Epithelial cell of esophagus (primary cell): ENCODE measurements at regions not wholly inside any gene's neighbourhood (a gene's known extent, or its start where the extent isn't known, plus 50 kb on each side); places are given as distances from the start of the nearest gene placed in this dataset.

Experiments
- DNase-seq: peaks from one replicate; pipeline ENCODE4 v3.0.0; 2010; ENCODE audit warnings: low read depth
- H3K4me3 ChIP-seq: 2 replicates; pipeline ENCODE4 v1.5.1; 2011; ENCODE audit warnings: mild to moderate bottlenecking, low read length, control low read depth
- TF ChIP-seq, protein P1 (sequence below): IDR thresholded peaks from 2 replicates; pipeline ENCODE4 v1.5.1; 2011; ENCODE audit warnings: low read depth, mild to moderate bottlenecking, low read length, control low read depth, inconsistent platforms; ENCODE audit not compliant: insufficient read depth; ENCODE audit errors: missing control alignments

DNA sequence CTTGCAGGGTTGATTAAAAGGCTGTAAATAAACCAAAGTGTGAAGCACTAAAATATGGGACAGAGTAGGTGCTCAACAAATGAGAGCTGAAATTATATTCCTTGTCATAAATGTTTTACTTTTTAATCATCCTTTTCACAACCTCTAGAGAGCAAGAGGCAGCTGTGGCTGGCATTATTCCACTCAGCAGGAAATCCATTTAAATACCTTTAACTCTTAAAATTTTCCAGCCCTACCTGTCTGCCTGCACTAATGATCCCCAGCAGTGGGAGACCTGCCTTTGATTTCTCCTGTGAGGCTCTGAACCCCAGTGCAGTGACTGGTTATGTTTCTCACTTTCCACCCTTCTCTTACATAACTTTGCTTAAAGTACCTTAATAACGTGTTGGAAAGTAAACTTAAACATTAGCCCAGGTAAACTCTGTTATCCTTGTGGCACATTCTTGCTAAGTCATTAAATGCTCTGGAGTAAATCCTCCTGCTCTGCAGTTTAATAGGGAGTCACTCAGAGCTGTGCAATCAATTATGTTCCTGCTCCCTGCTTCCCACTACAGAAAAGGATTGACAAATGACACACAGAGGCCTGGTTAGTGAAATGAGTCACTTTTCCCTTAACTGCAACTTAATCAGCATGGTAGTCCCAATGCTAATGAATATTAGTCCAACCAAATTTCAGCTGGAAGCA, 755.7 kb upstream of the USP15 start:
- peak; percentile 53 for DNase-seq
- H3K4me3 ChIP-seq: no peak overlapping the region
- TF ChIP-seq, protein P1, sequence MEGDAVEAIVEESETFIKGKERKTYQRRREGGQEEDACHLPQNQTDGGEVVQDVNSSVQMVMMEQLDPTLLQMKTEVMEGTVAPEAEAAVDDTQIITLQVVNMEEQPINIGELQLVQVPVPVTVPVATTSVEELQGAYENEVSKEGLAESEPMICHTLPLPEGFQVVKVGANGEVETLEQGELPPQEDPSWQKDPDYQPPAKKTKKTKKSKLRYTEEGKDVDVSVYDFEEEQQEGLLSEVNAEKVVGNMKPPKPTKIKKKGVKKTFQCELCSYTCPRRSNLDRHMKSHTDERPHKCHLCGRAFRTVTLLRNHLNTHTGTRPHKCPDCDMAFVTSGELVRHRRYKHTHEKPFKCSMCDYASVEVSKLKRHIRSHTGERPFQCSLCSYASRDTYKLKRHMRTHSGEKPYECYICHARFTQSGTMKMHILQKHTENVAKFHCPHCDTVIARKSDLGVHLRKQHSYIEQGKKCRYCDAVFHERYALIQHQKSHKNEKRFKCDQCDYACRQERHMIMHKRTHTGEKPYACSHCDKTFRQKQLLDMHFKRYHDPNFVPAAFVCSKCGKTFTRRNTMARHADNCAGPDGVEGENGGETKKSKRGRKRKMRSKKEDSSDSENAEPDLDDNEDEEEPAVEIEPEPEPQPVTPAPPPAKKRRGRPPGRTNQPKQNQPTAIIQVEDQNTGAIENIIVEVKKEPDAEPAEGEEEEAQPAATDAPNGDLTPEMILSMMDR: no peak

- TF ChIP-seq, protein P1: no peak
- DNase-seq: no peak
- H3K4me3 ChIP-seq: no peak overlapping the region
These were observed 746.7 kb upstream of the USP15 start for GRCh38 chr12:61513499-61513898.

DNA sequence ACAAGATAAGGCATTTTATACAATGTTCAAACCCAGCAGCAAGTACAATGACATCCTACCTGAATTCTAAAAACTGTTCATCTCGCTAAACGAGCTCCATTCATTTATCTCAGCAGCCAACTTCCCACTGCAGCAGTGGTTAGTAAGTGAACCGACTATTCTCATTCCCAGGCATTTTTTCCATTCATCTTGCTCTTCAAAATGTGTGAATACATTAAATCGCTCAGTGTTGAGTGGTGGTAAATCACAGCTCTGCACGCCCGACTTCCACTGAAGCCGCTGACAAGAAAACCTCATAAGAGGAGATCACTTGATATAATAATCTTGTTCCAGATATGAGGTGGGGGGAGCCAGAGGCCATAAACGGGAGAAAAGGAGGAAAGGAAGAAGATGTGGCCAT, 746.2 kb upstream of the USP15 start:
- TF ChIP-seq, protein P1: no peak
- no peak for DNase-seq
- H3K4me3 ChIP-seq: no peak overlapping the region

- TF ChIP-seq, protein P1: no peak
- no peak overlapping the region for H3K4me3 ChIP-seq
- DNase-seq: no peak
These were observed 738.9 kb upstream of the USP15 start for GRCh38 chr12:61521258-61521657.

DNA sequence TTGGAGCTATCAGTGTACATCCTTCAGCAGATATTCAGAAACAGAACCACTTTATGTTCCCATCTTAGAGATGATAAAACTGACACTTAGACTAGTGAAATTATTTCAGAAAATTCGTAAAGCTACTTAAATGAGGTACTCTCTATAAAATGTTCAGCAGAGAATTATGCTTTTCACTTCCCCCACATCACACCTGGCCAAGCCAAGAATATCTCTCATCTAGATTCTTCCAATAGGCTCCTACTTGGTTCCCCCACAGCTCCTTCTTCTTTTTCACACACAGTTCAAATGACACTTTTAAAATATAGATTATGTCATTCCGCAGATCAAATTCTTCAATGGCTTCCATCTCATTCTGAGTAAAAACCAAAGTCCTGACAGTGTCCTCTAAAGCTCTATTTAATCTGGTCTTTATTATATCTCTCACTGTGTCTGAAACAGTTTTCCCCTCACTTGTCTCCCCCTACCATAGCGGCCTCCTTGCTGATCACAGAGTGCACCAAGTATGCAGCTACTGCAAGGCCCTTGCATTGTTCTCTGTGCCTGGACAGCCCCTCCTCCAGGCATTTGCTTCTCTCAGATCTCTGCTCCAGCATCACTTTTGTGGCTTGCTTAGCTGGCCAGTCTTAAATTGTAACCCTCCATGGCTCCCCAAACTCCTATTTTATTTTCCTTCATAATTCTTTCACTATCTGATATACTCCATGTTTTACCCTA, 736.8 kb upstream of the USP15 start:
- TF ChIP-seq, protein P1: no peak
- DNase-seq: no peak
- no peak overlapping the region for H3K4me3 ChIP-seq

GRCh38 chr12:61524851-61525250, 735.4 kb upstream of the USP15 start:
- H3K4me3 ChIP-seq: no peak overlapping the region
- DNase-seq: no peak
- TF ChIP-seq, protein P1: no peak
